ENCODE measurements at regions not wholly inside any gene's neighbourhood (a gene's known extent, or its start where the extent isn't known, plus 50 kb on each side); places are given as distances from the start of the nearest gene placed in this dataset.

- Histone ChIP-seq H3K4me3 (ENCODE audit: control insufficient read depth in 1 of 7, extremely low read depth in 1 of 7, insufficient read depth in 4 of 7, low read depth in 2 of 7, low read length in 6 of 7) (no peak overlapping the region), H3K4me1 (ENCODE audit: control extremely low read depth in 1 of 4, control insufficient read depth in 4 of 4, insufficient read depth in 4 of 4, low read length in 3 of 4) (no peaks in the 10 kb centered on the region), H3K27me3 (replicated peaks in 2 of 5; ENCODE audit: control insufficient read depth in 4 of 5, insufficient read depth in 5 of 5, low read length in 4 of 5) (no peaks in the 10 kb centered on the region), H3K36me3 (ENCODE audit: control insufficient read depth in 4 of 4, insufficient read depth in 4 of 4, low read length in 3 of 4) (no peaks in the 10 kb centered on the region), H3K27ac (ENCODE audit: insufficient read depth in 1 of 2, low read depth in 1 of 2, low read length in 2 of 2, poor library complexity in 1 of 2, severe bottlenecking in 2 of 2) (no peak overlapping the region), H3K9me3 (ENCODE audit: control extremely low read depth in 1 of 5, control insufficient read depth in 4 of 5, insufficient read depth in 2 of 5, low read depth in 1 of 5, low read length in 4 of 5) (no peaks in the 10 kb centered on the region)
- CTCF ChIA-PET, result no interaction called here
- WGBS (ENCODE audit: insufficient coverage), result 50% methylated on average over 5 of the region's 6 CpGs
- no peak for DNase-seq
- POLR2A ChIA-PET, result interaction anchor here (0.6 kb wide), 1 partner anchor 391 kb away, joined by 3 read pairs; no protein-coding TSS in a partner anchor
Observed at GRCh38 chr3:35422836-35423601, 216.3 kb upstream of the ARPP21 start.

GRCh38 chr3:35426366-35426958 is 212.9 kb upstream of the ARPP21 start:
- POLR2A ChIA-PET, result no interaction called here
- DNase-seq, result no peak
- WGBS (ENCODE audit: insufficient coverage), result 86% methylated on average over 2 of the region's 3 CpGs

GRCh38 chr3:35437381-35437780 is 201.9 kb upstream of the ARPP21 start:
- Histone ChIP-seq H3K27ac (ENCODE audit: insufficient read depth in 1 of 2, low read depth in 1 of 2, low read length in 2 of 2, poor library complexity in 1 of 2, severe bottlenecking in 2 of 2) (no peak overlapping the region), H3K4me3 (ENCODE audit: control insufficient read depth in 1 of 7, extremely low read depth in 1 of 7, insufficient read depth in 4 of 7, low read depth in 2 of 7, low read length in 6 of 7) (no peak overlapping the region), H3K36me3 (ENCODE audit: control insufficient read depth in 4 of 4, insufficient read depth in 4 of 4, low read length in 3 of 4) (no peaks in the 10 kb centered on the region), H3K9me3 (ENCODE audit: control extremely low read depth in 1 of 5, control insufficient read depth in 4 of 5, insufficient read depth in 2 of 5, low read depth in 1 of 5, low read length in 4 of 5) (no peaks in the 10 kb centered on the region), H3K27me3 (replicated peaks in 2 of 5; ENCODE audit: control insufficient read depth in 4 of 5, insufficient read depth in 5 of 5, low read length in 4 of 5) (no peaks in the 10 kb centered on the region), H3K4me1 (ENCODE audit: control extremely low read depth in 1 of 4, control insufficient read depth in 4 of 4, insufficient read depth in 4 of 4, low read length in 3 of 4) (no peaks in the 10 kb centered on the region)
- CTCF ChIA-PET, result no interaction called here
- POLR2A ChIA-PET, result no interaction called here
- no peak for DNase-seq
- 100% methylated on average over 1 of the region's 1 CpG for WGBS (ENCODE audit: insufficient coverage)

More at GRCh38 chr3:35426366-35426958, 212.9 kb upstream of the ARPP21 start:
- H3K27ac ChIP-seq (ENCODE audit: insufficient read depth in 1 of 2, low read depth in 1 of 2, low read length in 2 of 2, poor library complexity in 1 of 2, severe bottlenecking in 2 of 2), result no peak overlapping the region
- H3K4me3 ChIP-seq (ENCODE audit: control insufficient read depth in 1 of 7, extremely low read depth in 1 of 7, insufficient read depth in 4 of 7, low read depth in 2 of 7, low read length in 6 of 7), result no peak overlapping the region
- H3K27me3 ChIP-seq (replicated peaks in 2 of 5; ENCODE audit: control insufficient read depth in 4 of 5, insufficient read depth in 5 of 5, low read length in 4 of 5), result no peaks in the 10 kb centered on the region
- H3K4me1 ChIP-seq (ENCODE audit: control extremely low read depth in 1 of 4, control insufficient read depth in 4 of 4, insufficient read depth in 4 of 4, low read length in 3 of 4), result no peaks in the 10 kb centered on the region
- CTCF ChIA-PET, result no interaction called here
- no peaks in the 10 kb centered on the region for H3K36me3 ChIP-seq (ENCODE audit: control insufficient read depth in 4 of 4, insufficient read depth in 4 of 4, low read length in 3 of 4)
- H3K9me3 ChIP-seq (ENCODE audit: control extremely low read depth in 1 of 5, control insufficient read depth in 4 of 5, insufficient read depth in 2 of 5, low read depth in 1 of 5, low read length in 4 of 5), result no peaks in the 10 kb centered on the region

- Histone ChIP-seq H3K36me3 (ENCODE audit: control insufficient read depth in 4 of 4, insufficient read depth in 4 of 4, low read length in 3 of 4) (no peaks in the 10 kb centered on the region), H3K4me3 (ENCODE audit: control insufficient read depth in 1 of 7, extremely low read depth in 1 of 7, insufficient read depth in 4 of 7, low read depth in 2 of 7, low read length in 6 of 7) (no peak overlapping the region), H3K4me1 (ENCODE audit: control extremely low read depth in 1 of 4, control insufficient read depth in 4 of 4, insufficient read depth in 4 of 4, low read length in 3 of 4) (no peaks in the 10 kb centered on the region), H3K27me3 (replicated peaks in 2 of 5; ENCODE audit: control insufficient read depth in 4 of 5, insufficient read depth in 5 of 5, low read length in 4 of 5) (no peaks in the 10 kb centered on the region), H3K27ac (ENCODE audit: insufficient read depth in 1 of 2, low read depth in 1 of 2, low read length in 2 of 2, poor library complexity in 1 of 2, severe bottlenecking in 2 of 2) (no peak overlapping the region), H3K9me3 (ENCODE audit: control extremely low read depth in 1 of 5, control insufficient read depth in 4 of 5, insufficient read depth in 2 of 5, low read depth in 1 of 5, low read length in 4 of 5) (no peaks in the 10 kb centered on the region)
- no peak for DNase-seq
- WGBS (ENCODE audit: insufficient coverage), result 71% methylated on average over 1 of the region's 1 CpG
- ChIA-PET POLR2A (no interaction called here), CTCF (no interaction called here)
Observed at GRCh38 chr3:35438101-35438500, 201.2 kb upstream of the ARPP21 start.

GRCh38 chr3:35439663-35440062 is 199.7 kb upstream of the ARPP21 start:
- no peak overlapping the region for H3K27ac ChIP-seq (ENCODE audit: insufficient read depth in 1 of 2, low read depth in 1 of 2, low read length in 2 of 2, poor library complexity in 1 of 2, severe bottlenecking in 2 of 2)
- no peak overlapping the region for H3K4me3 ChIP-seq (ENCODE audit: control insufficient read depth in 1 of 7, extremely low read depth in 1 of 7, insufficient read depth in 4 of 7, low read depth in 2 of 7, low read length in 6 of 7)
- H3K36me3 ChIP-seq (ENCODE audit: control insufficient read depth in 4 of 4, insufficient read depth in 4 of 4, low read length in 3 of 4), result no peaks in the 10 kb centered on the region
- ChIA-PET CTCF (no interaction called here), POLR2A (no interaction called here)
- WGBS (ENCODE audit: insufficient coverage), result 100% methylated on average over 5 of the region's 5 CpGs
- H3K27me3 ChIP-seq (replicated peaks in 2 of 5; ENCODE audit: control insufficient read depth in 4 of 5, insufficient read depth in 5 of 5, low read length in 4 of 5), result no peaks in the 10 kb centered on the region
- no peaks in the 10 kb centered on the region for H3K4me1 ChIP-seq (ENCODE audit: control extremely low read depth in 1 of 4, control insufficient read depth in 4 of 4, insufficient read depth in 4 of 4, low read length in 3 of 4)
- no peaks in the 10 kb centered on the region for H3K9me3 ChIP-seq (ENCODE audit: control extremely low read depth in 1 of 5, control insufficient read depth in 4 of 5, insufficient read depth in 2 of 5, low read depth in 1 of 5, low read length in 4 of 5)
- peak in 1 of 3 donors; percentile 0 for DNase-seq

- Histone ChIP-seq H3K27me3 (replicated peaks in 2 of 5; ENCODE audit: control insufficient read depth in 4 of 5, insufficient read depth in 5 of 5, low read length in 4 of 5) (no peaks in the 10 kb centered on the region), H3K4me3 (ENCODE audit: control insufficient read depth in 1 of 7, extremely low read depth in 1 of 7, insufficient read depth in 4 of 7, low read depth in 2 of 7, low read length in 6 of 7) (no peak overlapping the region), H3K4me1 (ENCODE audit: control extremely low read depth in 1 of 4, control insufficient read depth in 4 of 4, insufficient read depth in 4 of 4, low read length in 3 of 4) (no peaks in the 10 kb centered on the region), H3K36me3 (ENCODE audit: control insufficient read depth in 4 of 4, insufficient read depth in 4 of 4, low read length in 3 of 4) (no peaks in the 10 kb centered on the region), H3K9me3 (ENCODE audit: control extremely low read depth in 1 of 5, control insufficient read depth in 4 of 5, insufficient read depth in 2 of 5, low read depth in 1 of 5, low read length in 4 of 5) (no peaks in the 10 kb centered on the region), H3K27ac (ENCODE audit: insufficient read depth in 1 of 2, low read depth in 1 of 2, low read length in 2 of 2, poor library complexity in 1 of 2, severe bottlenecking in 2 of 2) (no peak overlapping the region)
- no peak for DNase-seq
- ChIA-PET CTCF (no interaction called here), POLR2A (no interaction called here)
Observed at GRCh38 chr3:35440826-35441225, 198.5 kb upstream of the ARPP21 start.

- H3K4me3 ChIP-seq (ENCODE audit: control insufficient read depth in 1 of 7, extremely low read depth in 1 of 7, insufficient read depth in 4 of 7, low read depth in 2 of 7, low read length in 6 of 7), result no peak overlapping the region
- no peaks in the 10 kb centered on the region for H3K36me3 ChIP-seq (ENCODE audit: control insufficient read depth in 4 of 4, insufficient read depth in 4 of 4, low read length in 3 of 4)
- CTCF ChIA-PET, result interaction anchor here (1.2 kb wide), 1 partner anchor 127 kb away, joined by 3 read pairs; no protein-coding TSS in a partner anchor
- no peaks in the 10 kb centered on the region for H3K4me1 ChIP-seq (ENCODE audit: control extremely low read depth in 1 of 4, control insufficient read depth in 4 of 4, insufficient read depth in 4 of 4, low read length in 3 of 4)
- DNase-seq, result no peak
- WGBS (ENCODE audit: insufficient coverage), result 100% methylated on average over 1 of the region's 2 CpGs
- no peaks in the 10 kb centered on the region for H3K27me3 ChIP-seq (replicated peaks in 2 of 5; ENCODE audit: control insufficient read depth in 4 of 5, insufficient read depth in 5 of 5, low read length in 4 of 5)
- H3K27ac ChIP-seq (ENCODE audit: insufficient read depth in 1 of 2, low read depth in 1 of 2, low read length in 2 of 2, poor library complexity in 1 of 2, severe bottlenecking in 2 of 2), result no peak overlapping the region
- POLR2A ChIA-PET, result no interaction called here
- H3K9me3 ChIP-seq (ENCODE audit: control extremely low read depth in 1 of 5, control insufficient read depth in 4 of 5, insufficient read depth in 2 of 5, low read depth in 1 of 5, low read length in 4 of 5), result peaks cover 0 to 1% (median 0%) of the 10 kb centered on the region in 5 experiments
Observed at GRCh38 chr3:35446896-35447295, 192.4 kb upstream of the ARPP21 start.
